Skin epidermis (tissue), 12 donors: ENCODE measurements at regions not wholly inside any gene's neighbourhood (a gene's known extent, or its start where the extent isn't known, plus 50 kb on each side); places are given as distances from the start of the nearest gene placed in this dataset.

ENCODE experiments used
- H3K27ac ChIP-seq, 21 experiments: fragments of 200-600 bp; sonication (generic) in 11 of 21; one replicate each; pipeline ENCODE4 v1.5.0; 2020; ENCODE audit warnings: mild to moderate bottlenecking in 3 of 21, inconsistent platforms in 2 of 21, moderate library complexity in 2 of 21
- H3K4me3 ChIP-seq, 7 experiments: fragments of 200-600 bp; sonication (generic) in 2 of 7; one replicate each; pipeline ENCODE4 v1.5.0; 2020; ENCODE audit warnings: inconsistent platforms in 2 of 7, mild to moderate bottlenecking in 2 of 7, moderate library complexity in 1 of 7

GRCh38 chr6:43956478-43956877 lies 170.8 kb downstream of the MRPL14 start:
- Histone ChIP-seq H3K4me3 (no peak overlapping the region), H3K27ac (no peak overlapping the region)

DNA sequence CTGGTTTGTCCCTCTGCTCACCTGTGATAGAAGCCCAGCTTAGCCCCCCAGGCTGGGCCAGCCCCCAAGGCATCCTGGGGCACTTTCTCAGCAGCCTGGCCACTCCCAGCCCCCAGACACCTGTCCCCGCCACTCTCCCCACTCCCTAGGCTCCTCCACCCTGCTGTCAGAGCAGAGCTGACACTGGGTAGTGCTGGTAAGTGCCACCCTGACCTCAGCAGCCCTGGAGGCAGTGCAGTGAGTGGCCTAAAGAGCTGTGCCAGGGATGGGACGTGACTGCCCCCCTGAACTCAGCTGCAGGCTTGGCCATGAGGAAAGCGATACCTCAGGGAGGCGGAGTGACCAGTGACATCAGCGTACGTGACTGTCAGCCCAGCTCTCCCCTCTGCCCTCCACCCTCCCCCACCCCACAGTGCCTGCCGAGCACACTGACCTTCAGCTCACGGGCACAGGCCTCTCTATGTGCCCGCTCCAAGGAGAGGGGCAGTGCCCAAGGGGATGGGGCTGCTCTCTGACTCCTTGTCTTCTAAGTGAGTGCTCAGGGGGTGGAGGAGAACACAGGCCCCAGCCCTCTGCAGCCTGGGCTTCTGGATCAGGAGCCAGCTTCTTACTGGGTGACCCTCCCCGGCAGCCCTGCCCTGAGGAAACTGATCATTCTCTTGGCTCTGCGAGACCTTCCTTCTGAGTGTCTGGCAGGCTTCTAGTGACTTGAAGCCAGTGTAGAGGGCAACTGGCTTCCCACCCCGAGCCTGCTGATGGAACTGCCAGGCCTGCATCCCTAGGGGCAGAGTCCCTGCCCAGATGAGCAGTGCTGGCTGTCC lies 172.7 kb downstream of the MRPL14 start:
- Histone ChIP-seq H3K27ac (no peak overlapping the region), H3K4me3 (no peak overlapping the region)

GRCh38 chr6:43953794-43954310 lies 173.4 kb downstream of the MRPL14 start:
- no peak overlapping the region for H3K27ac ChIP-seq
- H3K4me3 ChIP-seq: no peak overlapping the region

DNA sequence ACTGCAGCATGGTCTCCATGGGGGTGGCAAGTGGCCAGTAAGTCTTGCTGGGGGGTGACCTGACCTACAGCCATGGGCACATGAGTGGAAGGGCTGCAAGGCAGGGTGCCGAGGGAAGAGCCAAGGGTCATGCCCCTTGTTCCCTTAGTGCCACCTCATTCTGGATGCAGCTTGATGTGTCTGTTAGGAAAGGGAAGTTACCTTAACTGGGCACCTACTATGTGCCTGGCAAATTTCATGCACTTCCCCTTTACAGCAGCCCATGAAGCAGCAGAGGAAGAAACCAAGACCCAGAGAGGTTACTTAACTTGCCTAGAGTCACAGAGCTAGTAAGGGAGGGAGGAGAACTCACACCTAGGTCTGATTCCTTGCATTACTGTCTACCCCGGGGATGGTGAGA lies 174.0 kb downstream of the MRPL14 start:
- H3K27ac ChIP-seq: no peak overlapping the region
- H3K4me3 ChIP-seq: no peak overlapping the region

DNA sequence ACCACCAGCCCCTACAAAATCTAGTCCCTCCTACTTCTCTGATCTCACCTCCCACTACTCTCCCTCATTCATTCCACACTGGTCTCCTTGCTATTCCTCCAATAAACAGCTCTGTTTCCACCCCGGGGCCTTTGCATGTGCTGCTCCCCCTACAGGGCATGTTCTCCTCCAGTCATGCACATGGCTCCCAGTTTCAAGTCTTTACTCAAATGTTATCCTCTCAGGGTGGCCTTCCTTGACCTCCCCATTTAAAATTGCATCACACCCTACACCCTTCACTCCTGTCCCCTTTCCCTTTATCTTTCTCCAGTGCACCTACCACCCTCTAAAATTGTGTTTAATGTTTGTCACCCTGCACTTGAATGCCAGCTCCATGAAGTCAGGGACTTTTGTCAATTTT lies 174.5 kb downstream of the MRPL14 start:
- no peak overlapping the region for H3K4me3 ChIP-seq
- no peak overlapping the region for H3K27ac ChIP-seq

- Histone ChIP-seq H3K27ac (no peak overlapping the region), H3K4me3 (no peak overlapping the region)
Measured at GRCh38 chr6:43951756-43952675, 175.2 kb downstream of the MRPL14 start.

- Histone ChIP-seq H3K4me3 (no peak overlapping the region), H3K27ac (no peak overlapping the region)
Measured at GRCh38 chr6:43951063-43951755, 176.0 kb downstream of the MRPL14 start.

- no peak overlapping the region for H3K4me3 ChIP-seq
- H3K27ac ChIP-seq: no peak overlapping the region
Measured at GRCh38 chr6:43950731-43951062, 176.6 kb downstream of the MRPL14 start.

- no peak overlapping the region for H3K27ac ChIP-seq
- no peak overlapping the region for H3K4me3 ChIP-seq
Measured at GRCh38 chr6:43950051-43950605, 177.1 kb downstream of the MRPL14 start.

DNA sequence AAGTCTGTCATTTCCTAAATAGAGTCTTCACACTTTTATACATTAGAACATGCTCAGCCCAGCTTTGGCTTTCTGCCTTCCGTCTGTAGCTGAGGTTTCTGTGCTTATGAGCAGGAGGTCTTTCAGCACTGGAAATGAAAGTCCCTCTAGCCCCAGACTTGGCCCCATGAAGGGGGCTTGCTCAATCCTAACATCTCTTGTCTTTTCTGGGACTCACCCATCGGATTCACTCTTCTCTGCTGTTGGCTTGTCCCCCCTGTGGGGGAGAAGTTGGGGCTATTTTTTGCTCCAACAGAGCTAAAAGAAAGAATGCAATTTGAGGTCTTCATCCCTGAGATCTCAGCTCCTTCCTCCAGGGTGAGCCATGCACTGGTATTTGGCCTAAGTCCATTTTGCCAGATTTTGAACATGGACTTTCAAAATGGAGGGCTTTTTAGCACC lies 177.7 kb downstream of the MRPL14 start:
- H3K27ac ChIP-seq: no peak overlapping the region

GRCh38 chr6:43948527-43949485 lies 178.4 kb downstream of the MRPL14 start:
- H3K27ac ChIP-seq: no peak overlapping the region
- H3K4me3 ChIP-seq: no peak overlapping the region

More for the DNA sequence above, 177.7 kb downstream of the MRPL14 start:
- no peak overlapping the region for H3K4me3 ChIP-seq

GRCh38 chr6:43947860-43948259 lies 177.8 kb downstream of the VEGFA start:
- H3K27ac ChIP-seq: no peak overlapping the region
- H3K4me3 ChIP-seq: no peak overlapping the region

DNA sequence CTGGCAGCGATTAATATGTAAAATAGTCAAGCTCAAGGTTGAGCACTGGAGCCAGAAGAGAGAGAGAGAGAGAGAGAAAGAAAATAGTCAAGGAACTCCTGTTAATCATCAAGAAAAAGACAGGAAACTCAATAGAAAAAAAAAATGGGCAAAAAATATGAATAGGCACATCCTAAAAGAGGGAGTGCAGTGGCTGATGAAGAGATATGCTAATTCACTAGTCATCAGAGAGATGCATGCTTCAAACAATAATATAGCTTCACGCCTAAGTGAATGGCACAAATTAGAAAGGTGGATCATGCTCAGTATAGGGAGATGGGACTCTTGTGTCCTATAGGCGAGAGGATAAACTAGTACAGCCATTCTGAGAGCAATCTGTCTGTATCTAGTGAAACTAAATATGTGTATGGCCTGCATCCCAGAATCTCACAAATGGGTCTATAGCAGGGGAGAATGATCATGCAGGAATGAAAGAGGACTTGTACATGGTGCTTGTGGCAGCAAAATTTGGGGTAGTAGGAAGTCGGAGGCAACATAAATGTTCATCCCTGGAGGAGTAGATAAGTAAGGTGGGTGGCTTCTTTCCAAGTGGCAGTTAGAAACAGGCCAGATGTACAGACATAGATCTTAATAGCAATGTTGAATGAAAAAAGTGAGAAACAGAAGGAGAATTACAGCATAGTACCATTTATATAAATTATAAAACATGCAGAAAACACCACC lies 176.8 kb downstream of the VEGFA start:
- Histone ChIP-seq H3K4me3 (no peak overlapping the region), H3K27ac (no peak overlapping the region)

DNA sequence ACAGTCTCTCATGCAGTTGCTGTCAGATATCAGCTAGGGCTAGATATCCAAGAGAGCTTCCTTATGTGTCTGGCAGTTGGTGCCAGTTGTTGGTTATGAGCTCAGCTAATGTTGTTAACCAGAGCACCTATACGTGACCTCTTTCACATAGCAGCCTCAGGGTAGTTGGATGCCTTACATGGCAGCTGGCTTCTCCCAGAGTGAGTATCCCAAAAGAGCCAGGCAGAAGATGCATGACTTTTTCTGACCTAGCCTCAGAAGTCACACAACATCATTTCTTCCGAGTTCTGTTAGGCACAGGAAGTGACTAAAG lies 175.7 kb downstream of the VEGFA start:
- H3K4me3 ChIP-seq: no peak overlapping the region
- no peak overlapping the region for H3K27ac ChIP-seq

GRCh38 chr6:43944908-43945767 lies 175.1 kb downstream of the VEGFA start:
- no peak overlapping the region for H3K27ac ChIP-seq
- no peak overlapping the region for H3K4me3 ChIP-seq

DNA sequence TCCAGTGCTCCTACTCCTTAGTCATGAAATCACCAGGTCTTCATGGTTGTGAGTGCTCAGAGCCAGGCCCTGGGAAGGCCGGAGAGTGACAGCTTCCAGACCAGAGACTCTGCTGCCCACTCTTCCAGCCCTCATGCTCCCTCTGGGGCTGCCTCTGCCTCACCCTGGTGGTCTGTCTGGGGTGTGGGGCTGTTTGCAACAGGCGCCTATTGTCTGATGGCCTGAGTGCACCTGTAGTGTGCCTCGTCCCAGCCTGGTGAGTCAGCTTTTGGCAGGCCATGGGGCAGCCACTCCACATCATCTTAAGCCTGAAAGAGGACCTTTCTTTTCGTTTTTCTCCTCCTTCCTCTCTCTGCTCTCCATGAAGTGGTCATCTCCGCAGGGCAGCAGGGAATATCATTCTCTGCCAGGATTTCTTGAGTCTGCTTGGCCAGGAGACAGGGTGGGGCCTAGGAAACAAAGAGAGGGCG lies 173.8 kb downstream of the VEGFA start:
- H3K4me3 ChIP-seq: no peak overlapping the region
- no peak overlapping the region for H3K27ac ChIP-seq

DNA sequence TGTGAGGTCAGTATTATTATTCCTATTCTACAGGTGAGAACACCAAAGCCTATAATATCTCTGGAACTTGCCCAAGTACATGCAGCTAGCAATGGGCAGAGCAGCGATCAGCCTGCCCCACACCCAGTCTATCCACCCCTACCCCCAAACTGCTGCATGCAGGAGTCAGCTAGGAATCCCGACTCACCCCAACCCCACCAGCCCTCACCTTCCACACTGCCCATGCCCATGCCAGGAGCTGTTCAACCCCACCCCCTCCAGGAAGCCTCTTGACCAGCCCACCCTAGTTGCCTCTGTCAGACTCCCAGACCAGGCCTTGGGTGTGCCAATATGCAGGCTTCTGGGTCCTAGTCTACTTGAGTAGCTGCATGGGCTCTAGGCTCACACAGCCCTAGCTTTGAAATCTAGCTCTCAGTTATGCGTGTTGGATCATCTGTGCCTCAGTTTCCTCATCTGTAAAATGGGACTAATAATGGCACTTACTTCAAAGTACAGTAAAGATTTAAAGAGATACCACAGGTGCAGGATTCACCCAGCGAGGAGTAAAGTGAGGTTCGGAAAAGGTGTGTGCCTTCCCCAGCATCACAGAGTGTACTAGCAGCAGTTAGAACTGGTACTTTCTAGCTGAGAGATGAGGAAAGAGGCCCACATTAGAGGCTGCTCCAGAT lies 173.2 kb downstream of the VEGFA start:
- H3K4me3 ChIP-seq: no peak overlapping the region

More for the DNA sequence above, 173.2 kb downstream of the VEGFA start:
- H3K27ac ChIP-seq: no peak overlapping the region
